ENCODE measurements at regions not wholly inside any gene's neighbourhood (a gene's known extent, or its start where the extent isn't known, plus 50 kb on each side); places are given as distances from the start of the nearest gene placed in this dataset.
"Not testable (repeated sequence)": the region's sequence is repeated elsewhere in the genome, so short reads cannot be mapped to it uniquely, and the experiment has no call there.

DNA sequence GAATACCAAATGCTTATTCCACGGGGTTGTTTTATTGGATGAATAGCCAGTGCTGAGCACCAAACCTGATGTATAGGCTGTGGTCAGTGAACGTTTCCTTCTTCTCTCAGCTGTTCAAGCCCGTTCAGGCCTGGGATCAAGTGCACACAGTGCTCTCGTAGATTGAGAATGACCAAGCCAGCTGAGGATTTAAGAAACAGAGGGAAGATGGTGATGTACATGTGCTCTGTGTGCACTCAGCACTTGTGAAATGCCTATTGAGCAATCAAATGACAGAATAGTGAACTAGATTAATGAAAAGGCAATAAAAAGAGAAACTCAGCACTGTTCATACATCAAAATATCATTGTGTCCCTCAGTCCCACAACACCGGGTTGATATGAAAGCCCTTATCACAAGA is 302.5 kb downstream of the BMPER start:
- DNase-seq (ENCODE audit: low read depth) = peak; percentile 5

- no peak for DNase-seq (ENCODE audit: low read depth)
These were observed 303.7 kb downstream of the BMPER start for GRCh38 chr7:34208878-34209621.

DNA sequence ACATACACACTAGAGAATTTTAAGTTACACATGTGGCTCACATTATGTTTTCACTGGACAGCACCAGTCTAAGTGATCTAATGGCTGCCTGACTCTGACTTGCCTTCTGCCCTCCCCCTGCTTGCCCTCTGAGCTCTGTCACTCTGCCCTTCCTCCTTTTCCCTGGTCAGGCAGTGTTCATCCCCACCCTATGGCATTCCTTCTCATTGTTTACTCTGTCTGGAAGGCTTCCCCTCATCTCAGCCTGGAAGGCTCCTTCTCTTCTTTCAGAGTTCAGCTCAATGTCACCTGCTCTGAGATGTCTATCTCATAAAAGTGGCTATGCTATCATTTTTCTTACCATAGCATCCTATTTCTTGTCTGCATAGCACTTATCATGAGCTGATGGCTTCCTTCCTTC is 305.7 kb downstream of the BMPER start:
- no peak for DNase-seq (ENCODE audit: low read depth)

- no peak for DNase-seq (ENCODE audit: low read depth)
These were observed 312.6 kb downstream of the BMPER start for GRCh38 chr7:34217972-34218371.

GRCh38 chr7:34219153-34219718 is 313.9 kb downstream of the BMPER start:
- no peak for DNase-seq (ENCODE audit: low read depth)

- no peak for DNase-seq (ENCODE audit: low read depth)
These were observed 315.3 kb downstream of the BMPER start for GRCh38 chr7:34220506-34221185.

GRCh38 chr7:34222316-34222715 is 317.0 kb downstream of the BMPER start:
- no peak for DNase-seq (ENCODE audit: low read depth)

DNA sequence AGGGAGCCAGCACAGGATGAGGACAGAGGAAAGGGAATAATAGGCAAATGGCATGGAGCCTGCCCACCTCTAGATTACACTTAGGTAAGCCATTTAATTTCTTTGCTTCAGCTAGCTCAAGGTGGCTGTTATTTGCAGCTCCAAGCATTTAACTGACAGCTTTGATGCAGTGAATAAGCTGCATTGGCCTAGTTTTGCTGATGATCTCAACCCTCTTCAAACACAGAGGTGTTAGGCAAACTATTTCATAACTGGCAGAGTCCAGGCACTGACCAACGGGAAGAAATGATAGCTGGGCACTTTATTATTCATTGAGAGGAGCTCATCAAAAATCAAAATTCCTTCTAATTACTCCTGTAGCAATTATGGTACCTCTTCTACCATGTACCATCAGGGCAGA is 317.4 kb downstream of the BMPER start:
- no peak for DNase-seq (ENCODE audit: low read depth)

GRCh38 chr7:34224281-34224680 is 318.9 kb downstream of the BMPER start:
- no peak for DNase-seq (ENCODE audit: low read depth)

GRCh38 chr7:34225193-34225592 is 319.9 kb downstream of the BMPER start:
- no peak for DNase-seq (ENCODE audit: low read depth)

DNA sequence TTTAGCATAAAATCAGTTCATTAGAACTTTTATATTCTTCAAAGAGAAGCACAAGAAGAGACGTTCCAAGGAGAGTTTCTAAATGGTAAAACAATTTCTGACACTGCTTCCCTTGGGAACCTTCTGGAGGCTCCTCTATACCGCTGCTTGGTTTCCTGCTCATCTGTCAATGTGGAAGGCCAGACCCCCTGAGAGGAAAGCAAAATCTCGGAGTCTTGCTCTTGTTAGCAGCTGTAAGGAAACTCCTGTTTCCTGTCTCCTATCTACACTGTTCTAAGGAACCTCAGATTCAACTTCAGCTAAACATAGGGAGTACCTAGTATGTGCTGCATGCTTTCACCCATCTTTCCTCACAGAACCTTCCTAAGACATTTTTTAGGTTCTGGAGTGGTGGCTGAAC is 322.2 kb downstream of the BMPER start:
- no peak for DNase-seq (ENCODE audit: low read depth)

GRCh38 chr7:34235101-34235500 is 329.8 kb downstream of the BMPER start:
- not testable (repeated sequence) for DNase-seq (ENCODE audit: low read depth)

- DNase-seq (ENCODE audit: low read depth) = no peak
These were observed 330.7 kb downstream of the BMPER start for GRCh38 chr7:34236057-34236456.

DNA sequence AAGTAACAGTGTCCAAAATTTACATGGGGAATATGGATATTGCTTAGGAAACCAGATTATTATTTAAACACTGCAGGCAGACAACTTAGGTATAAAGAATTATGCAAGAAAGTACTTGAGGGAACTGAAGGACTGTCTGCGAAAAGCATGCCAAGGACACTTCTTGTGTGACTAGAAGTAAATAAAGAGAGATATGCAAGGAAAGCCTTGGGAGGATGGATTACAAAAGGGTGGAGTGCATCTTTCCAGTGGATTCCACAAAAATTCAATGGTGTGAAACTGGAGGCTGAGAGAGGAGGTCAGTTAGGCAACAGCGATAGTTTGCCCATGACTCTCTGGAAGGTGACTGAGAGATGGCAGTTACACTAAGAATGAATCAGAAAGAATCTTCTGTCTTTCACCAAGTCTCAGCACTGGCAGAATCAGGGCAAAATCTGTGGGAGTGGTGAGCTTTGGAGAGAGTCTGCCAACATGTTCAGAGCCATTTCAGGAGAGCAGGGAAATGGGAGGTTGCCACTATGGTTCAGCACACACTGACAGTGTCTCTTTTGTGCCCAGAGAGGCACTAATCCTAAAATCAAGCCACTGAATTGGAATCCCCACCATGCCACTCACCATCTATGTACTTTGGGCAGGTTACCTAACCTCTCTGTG is 331.6 kb downstream of the BMPER start:
- no peak for DNase-seq (ENCODE audit: low read depth)

DNA sequence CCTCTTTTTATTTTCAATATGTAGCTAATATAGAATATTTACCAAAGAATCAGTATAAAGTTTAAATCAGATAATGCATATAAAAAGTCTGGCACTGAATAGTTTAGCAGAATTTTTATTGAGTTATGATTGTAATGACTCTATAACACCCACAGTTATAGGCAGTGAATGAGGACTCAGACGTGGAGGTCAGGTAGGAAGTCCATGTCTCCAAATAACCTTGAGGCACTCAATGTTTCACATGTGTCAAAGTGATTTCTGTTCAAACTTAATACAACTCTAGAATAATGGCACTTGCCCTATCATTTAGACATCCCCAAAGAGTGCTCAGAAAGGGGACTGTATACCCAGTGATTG is 332.1 kb downstream of the BMPER start:
- DNase-seq (ENCODE audit: low read depth) = no peak

GRCh38 chr7:34240417-34240816 is 335.1 kb downstream of the BMPER start:
- no peak for DNase-seq (ENCODE audit: low read depth)

DNA sequence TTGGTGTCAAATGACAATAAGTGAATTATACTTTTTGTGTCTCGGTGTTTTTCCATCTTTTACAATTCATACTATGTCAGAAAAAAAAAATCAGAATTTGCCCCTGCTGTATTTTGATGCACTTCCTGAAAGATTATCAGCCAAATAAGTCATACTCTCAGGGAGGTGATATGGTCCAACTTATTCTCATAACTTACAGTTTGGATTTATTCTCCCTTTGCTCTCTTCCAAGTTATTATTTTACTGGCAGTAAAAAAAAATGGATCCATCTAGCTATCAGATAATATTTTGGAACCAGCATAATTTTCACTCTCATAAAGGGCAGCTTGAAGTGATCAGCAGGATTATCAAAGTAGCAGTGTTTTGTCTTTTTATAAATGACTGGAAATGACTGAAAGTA is 337.1 kb downstream of the BMPER start:
- no peak for DNase-seq (ENCODE audit: low read depth)

DNA sequence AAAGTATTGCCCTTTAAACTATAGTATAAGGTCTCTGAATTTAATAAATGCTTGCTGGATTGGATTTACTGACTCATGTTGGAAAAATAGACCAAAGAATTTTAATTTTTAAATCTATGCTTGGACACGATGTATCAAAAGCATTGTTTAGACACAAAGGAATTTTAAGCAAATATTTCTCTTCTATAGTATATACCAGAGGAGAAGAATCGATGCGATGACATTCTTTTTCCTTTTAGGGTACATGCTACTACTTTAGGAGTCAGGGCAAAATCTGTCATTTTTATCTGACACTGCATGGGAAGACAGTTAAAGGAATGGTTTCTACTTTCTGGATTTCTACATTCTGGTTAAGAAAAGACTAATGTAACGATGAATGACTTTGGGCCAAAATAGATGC is 339.9 kb downstream of the BMPER start:
- no peak for DNase-seq (ENCODE audit: low read depth)

DNA sequence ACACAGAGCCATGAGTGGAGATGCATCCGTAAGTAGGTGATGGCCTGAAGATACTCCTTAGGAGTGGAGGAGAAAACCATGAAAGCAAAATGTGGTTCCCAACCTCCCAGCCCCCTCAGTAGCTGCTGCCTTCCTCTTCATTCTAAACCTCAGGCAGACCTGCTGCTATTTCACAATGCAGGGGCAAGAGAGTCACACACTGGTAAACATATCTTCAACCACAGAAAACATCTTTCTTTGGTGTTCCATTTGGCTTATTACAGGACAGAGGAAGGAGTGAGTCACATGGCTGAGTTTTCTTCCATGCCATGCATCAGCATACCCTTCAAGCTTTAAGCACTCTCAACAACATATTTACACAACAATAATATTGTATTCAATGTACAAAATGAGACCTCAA is 342.1 kb downstream of the BMPER start:
- DNase-seq (ENCODE audit: low read depth) = no peak

DNA sequence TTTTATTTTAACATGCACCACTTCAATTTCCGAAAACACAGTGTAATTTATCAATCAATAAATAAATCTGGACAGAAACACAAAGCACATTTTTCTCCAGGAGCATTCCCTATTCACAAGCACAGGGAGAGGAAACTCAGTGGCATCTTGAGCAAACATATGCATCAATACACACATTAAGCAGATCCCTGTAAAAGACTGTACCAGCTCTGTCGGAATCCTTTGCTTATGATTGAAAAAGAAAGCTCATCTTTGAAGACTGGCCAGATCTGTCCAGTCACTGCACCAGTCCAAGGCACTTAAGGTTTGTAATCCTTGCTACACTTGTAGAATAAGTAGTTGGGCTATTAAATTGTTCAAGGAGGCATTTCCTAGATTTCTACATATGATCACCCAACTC is 343.9 kb downstream of the BMPER start:
- DNase-seq (ENCODE audit: low read depth) = no peak

- peak; percentile 64 for DNase-seq (ENCODE audit: low read depth)
These were observed 354.9 kb downstream of the BMPER start for GRCh38 chr7:34260279-34260678.

GRCh38 chr7:34263168-34263567 is 357.8 kb downstream of the BMPER start:
- DNase-seq (ENCODE audit: low read depth) = no peak

GRCh38 chr7:34269084-34269483 is 363.7 kb downstream of the BMPER start:
- DNase-seq (ENCODE audit: low read depth) = no peak

Measured in fibroblast of gingiva (primary cell).